ENCODE measurements at regions not wholly inside any gene's neighbourhood (a gene's known extent, or its start where the extent isn't known, plus 50 kb on each side); places are given as distances from the start of the nearest gene placed in this dataset.

DNA sequence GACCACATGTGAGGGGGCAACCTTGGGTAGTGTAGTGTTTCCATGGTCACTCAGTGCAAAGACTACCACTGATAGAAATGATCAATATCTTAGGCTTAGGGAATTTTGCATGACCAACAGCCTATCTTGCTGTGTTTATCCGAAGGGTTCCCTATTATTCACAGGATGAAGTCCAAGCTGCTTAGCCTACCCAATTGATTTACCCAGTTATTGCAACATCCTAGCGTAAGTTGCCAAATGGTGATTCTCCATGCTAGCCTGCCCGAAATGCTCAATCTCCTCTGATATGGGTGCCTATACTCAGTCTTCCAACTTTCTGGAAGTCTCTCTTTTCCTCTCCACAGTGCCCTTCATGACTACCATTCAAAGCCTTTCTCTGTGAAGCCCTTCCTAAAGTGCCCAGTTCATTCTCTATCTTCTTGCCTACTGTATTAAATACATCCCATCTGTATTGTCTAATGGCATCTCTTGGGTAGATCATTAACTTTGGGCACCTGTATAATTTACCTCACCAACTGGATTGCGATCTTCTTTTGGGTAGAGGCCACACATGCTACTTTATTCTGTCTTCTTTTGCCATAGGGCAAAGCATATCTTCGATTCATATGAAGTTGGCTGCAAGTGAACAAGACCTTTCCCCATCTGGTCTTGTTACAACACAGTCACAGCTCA is 240.5 kb downstream of the CLIC5 start:
- TF ChIP-seq, protein P1, sequence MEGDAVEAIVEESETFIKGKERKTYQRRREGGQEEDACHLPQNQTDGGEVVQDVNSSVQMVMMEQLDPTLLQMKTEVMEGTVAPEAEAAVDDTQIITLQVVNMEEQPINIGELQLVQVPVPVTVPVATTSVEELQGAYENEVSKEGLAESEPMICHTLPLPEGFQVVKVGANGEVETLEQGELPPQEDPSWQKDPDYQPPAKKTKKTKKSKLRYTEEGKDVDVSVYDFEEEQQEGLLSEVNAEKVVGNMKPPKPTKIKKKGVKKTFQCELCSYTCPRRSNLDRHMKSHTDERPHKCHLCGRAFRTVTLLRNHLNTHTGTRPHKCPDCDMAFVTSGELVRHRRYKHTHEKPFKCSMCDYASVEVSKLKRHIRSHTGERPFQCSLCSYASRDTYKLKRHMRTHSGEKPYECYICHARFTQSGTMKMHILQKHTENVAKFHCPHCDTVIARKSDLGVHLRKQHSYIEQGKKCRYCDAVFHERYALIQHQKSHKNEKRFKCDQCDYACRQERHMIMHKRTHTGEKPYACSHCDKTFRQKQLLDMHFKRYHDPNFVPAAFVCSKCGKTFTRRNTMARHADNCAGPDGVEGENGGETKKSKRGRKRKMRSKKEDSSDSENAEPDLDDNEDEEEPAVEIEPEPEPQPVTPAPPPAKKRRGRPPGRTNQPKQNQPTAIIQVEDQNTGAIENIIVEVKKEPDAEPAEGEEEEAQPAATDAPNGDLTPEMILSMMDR (IDR thresholded peaks at IDR 0.05; ENCODE audit: low read depth, low read length): no peak

DNA sequence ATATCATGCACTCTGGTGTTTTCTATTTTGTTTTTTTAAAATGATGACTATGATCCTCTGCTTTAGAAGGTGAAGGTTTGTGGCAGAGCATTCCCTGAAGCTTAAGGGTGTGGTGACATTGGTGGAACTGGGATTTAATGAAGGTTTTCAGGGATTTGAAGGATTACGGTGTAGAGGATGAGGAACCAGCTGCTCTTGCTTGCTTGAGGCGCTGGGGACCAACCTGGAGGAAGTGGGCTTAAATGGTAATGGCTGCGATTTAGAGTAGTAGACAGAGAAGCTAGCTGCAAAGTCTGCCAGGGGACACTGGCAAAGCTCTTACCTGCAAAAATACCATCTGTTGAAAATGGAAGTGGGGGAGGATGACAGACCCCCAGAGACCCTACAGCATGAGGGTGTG is 241.8 kb downstream of the CLIC5 start:
- H3K4me3 ChIP-seq (ENCODE audit: low read depth, low read length): no peak overlapping the region

More for the DNA sequence above, 240.5 kb downstream of the CLIC5 start:
- H3K4me3 ChIP-seq (ENCODE audit: low read depth, low read length): no peak overlapping the region

DNA sequence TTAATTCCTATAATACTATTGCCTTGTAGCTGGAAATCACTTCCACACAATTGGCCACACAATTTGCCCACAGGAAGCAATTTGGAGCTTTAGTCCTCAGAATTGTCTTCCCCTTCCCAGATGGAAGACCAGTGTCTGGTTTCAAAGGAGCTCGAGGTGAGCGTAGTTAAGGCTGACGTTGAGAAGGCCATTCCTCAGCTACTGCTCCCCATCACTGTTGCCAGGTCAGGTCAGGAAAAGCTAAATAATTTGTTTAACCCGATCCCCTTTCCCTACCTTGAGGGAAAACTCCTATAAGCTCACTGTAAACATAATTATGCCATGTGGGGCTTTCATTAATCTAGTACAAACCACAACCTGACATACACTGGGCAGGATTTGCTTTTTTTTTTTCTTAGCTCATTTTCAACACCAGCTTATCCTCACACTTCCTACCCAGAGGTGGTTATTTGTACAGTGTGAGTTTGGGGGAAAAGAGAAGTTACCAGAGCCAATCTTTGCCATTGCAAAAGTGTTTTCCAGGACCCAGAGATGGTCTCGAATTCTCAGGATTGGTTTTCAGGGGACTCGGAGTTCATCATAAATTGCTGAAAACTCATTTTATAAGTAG is 242.7 kb downstream of the CLIC5 start:
- H3K4me3 ChIP-seq (ENCODE audit: low read depth, low read length): no peak overlapping the region
- TF ChIP-seq, protein P1 (IDR thresholded peaks at IDR 0.05; ENCODE audit: low read depth, low read length): no peak

More for the DNA sequence above, 241.8 kb downstream of the CLIC5 start:
- TF ChIP-seq, protein P1 (IDR thresholded peaks at IDR 0.05; ENCODE audit: low read depth, low read length): no peak

DNA sequence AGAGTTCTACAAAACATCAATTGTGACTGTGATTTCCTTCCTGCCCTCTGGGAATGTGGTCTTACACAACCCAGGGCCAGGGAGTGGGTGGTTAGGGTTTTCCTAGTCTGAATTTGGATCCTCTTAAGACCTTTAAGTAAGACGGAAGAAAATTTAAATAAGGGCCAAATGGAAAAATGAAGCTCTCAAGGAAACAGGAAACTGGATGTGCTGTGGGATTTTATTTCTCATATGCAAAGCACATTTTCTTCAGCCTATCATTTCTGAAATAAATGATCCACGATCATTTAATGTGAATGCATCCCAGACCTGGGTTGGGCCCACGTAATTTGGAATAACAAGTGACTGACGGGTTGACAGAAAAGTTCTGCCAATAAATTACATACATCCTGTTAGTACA is 243.6 kb downstream of the CLIC5 start:
- TF ChIP-seq, protein P1 (IDR thresholded peaks at IDR 0.05; ENCODE audit: low read depth, low read length): no peak
- H3K4me3 ChIP-seq (ENCODE audit: low read depth, low read length): no peak overlapping the region

DNA sequence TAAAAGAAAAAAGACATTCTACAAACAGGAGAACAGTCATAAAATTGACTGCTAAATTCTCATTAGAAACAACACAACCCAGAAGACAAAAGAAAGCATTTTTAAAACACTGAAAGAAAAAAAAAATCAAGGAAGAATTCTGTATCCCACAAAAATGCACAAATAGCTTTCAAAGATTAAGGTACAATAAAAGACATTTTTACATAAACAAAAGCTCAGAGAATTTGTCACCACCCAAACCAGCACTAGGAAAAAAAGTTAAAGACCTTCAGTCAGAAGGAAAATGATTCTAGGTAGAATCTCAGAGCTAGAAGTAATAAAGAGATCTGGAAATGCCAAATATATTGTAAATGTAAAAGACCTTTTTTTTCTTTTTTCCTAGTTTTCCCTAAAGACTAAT is 252.4 kb downstream of the CLIC5 start:
- TF ChIP-seq, protein P1 (IDR thresholded peaks at IDR 0.05; ENCODE audit: low read depth, low read length): no peak
- H3K4me3 ChIP-seq (ENCODE audit: low read depth, low read length): no peak overlapping the region

DNA sequence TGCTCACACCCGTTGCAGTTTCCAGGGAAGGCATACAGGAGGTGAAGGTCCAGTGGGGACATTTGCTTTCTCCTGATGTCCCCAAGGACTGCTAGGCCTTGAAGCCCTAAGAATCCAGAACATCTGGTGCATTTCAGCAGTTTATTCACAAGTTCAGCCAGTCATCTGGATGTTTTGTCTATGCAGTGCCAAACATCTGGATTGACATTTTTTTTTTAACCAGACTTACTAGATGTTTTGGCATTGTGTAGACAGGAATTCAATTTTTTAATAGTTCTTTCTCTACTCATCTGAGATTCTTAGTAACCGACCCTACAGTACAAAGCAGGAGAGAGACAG is 256.2 kb downstream of the CLIC5 start:
- no peak overlapping the region for H3K4me3 ChIP-seq (ENCODE audit: low read depth, low read length)
- TF ChIP-seq, protein P1 (IDR thresholded peaks at IDR 0.05; ENCODE audit: low read depth, low read length): no peak

DNA sequence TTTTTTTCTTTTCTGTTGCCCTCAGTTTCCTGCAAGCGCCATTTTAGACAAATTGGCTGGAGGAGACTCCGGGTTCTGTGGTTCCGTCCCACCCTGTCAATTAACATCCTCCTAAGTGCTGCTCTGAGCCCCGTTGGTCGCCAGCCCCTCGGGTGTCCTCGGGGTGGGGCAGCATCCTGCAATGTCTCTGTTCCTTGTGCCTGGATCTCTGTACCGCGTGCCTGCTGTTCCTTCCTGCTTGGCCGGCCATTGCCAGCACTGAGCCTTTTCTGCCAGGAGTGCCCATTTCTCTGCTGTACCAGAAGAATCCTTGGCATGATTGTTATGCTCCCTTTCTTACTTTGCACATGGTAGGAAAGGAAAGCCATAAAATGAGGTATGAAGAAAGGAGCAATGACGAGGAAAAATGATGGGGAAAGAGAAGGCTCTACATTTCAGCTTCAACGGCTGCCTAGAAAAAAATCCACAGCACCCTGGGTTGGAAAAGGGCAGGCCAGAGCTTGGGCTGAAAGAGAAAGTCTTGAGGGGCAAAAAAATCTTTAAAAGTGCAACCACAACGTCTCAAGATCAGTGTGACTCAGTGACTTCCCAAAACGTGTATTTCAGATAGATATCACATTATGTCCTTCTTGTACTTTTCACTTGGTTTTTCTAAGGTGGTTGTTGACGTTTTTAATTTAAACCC is 256.7 kb downstream of the CLIC5 start:
- TF ChIP-seq, protein P1 (IDR thresholded peaks at IDR 0.05; ENCODE audit: low read depth, low read length): no peak
- no peak overlapping the region for H3K4me3 ChIP-seq (ENCODE audit: low read depth, low read length)

All from WI38 (cell line).